HG03025 (cell line): ENCODE measurements at regions not wholly inside any gene's neighbourhood (a gene's known extent, or its start where the extent isn't known, plus 50 kb on each side); places are given as distances from the start of the nearest gene placed in this dataset.

Source experiments
- ATAC-seq: cut with Tn5 transposase; IDR thresholded peaks from one replicate; pipeline ENCODE4 v1.9.1; 2021; ENCODE audit warnings: mild to moderate bottlenecking, moderate library complexity; ENCODE audit not compliant: unreplicated experiment, low FRiP score

GRCh38 chr2:75790121-75790813, 79.6 kb upstream of the GCFC2 start:
- ATAC-seq, result no peak

- no peak for ATAC-seq
Observed at GRCh38 chr2:75788902-75789301, 78.2 kb upstream of the GCFC2 start.

- ATAC-seq, result no peak
Observed at GRCh38 chr2:75788154-75788553, 77.4 kb upstream of the GCFC2 start.

GRCh38 chr2:75787532-75788132, 76.9 kb upstream of the GCFC2 start:
- no peak for ATAC-seq

- no peak for ATAC-seq
Observed at GRCh38 chr2:75775311-75775823, 64.7 kb upstream of the GCFC2 start.

- ATAC-seq, result no peak
Observed at GRCh38 chr2:75772908-75773630, 62.4 kb upstream of the GCFC2 start.

- no peak for ATAC-seq
Observed at GRCh38 chr2:75765798-75766197, 55.1 kb upstream of the GCFC2 start.

- ATAC-seq, result no peak
Observed at GRCh38 chr2:75764611-75765010, 53.9 kb upstream of the GCFC2 start.
